ENCODE measurements at regions not wholly inside any gene's neighbourhood (a gene's known extent, or its start where the extent isn't known, plus 50 kb on each side); places are given as distances from the start of the nearest gene placed in this dataset.

- no peak for TF ChIP-seq CTCF (conservative IDR thresholded peaks at IDR 0.05; ENCODE audit: low read depth, low read length)
- TF ChIP-seq CHD1 (IDR thresholded peaks at IDR 0.05; ENCODE audit: low read depth, low read length), result no peak
Observed at GRCh38 chr2:16526193-16526592, 139.4 kb downstream of the CYRIA start.

All from IMR-90 (cell line).